ENCODE measurements at regions not wholly inside any gene's neighbourhood (a gene's known extent, or its start where the extent isn't known, plus 50 kb on each side); places are given as distances from the start of the nearest gene placed in this dataset.
"Not testable (repeated sequence)": the region's sequence is repeated elsewhere in the genome, so short reads cannot be mapped to it uniquely, and the experiment has no call there.

DNA sequence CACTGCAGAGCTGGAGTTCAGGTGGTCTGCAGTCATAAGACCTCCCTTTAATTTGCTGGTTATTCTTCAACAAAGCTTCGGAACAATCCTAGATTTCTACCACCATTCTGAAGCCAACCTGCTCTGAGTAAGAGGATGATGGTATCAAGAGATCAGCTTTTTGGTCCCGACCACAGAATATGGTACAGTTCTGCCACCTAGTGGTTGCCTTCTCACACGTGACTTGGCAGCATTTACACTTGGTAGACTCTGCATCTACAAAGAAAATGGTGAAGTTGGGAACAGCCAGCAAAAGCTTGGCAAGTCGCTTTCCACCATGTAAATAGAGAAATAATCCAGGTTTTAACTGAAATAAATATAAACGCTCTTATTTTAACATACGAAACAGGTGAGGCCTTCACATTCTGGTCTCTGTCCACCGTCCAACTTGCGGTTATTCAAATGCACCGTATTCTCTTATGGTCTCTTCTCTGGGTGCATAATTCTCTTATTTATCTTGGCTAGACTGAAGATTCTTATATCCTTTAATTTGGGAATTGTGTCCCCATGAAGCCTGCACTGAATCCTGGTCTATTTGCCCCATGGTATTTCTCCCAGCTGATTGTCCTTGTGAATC lies 173.9 kb upstream of the GRM3 start:
- WGBS (ENCODE audit: insufficient coverage, low lambda C conversion rate) = 100% methylated on average over 1 of the region's 9 CpGs
- H3K27ac ChIP-seq (ENCODE audit: low read length) = no peak overlapping the region

DNA sequence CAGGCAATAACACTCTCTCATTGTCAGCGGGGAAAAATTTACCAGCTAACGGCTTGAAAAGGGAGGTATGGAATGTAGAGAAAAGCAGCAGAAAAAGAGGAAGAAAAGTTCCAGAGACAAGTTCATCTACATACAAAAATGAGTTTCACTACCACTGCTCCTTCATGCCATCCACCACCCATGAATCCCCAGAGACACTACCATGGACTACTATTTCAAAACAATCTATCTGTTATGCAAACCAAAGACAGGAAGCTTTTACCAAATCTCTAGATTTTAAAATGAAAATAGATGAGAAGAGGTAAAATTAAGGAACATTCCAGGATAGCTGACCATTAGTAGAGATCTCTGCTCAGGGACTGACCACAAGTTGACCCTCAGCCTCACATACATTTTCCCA lies 189.0 kb upstream of the GRM3 start:
- no peaks in the 10 kb centered on the region for H3K27me3 ChIP-seq (ENCODE audit: control insufficient read depth, insufficient read depth, low read length)
- H3K4me1 ChIP-seq (ENCODE audit: control insufficient read depth, insufficient read depth, low read length) = no peaks in the 10 kb centered on the region
- no peaks in the 10 kb centered on the region for H3K9me3 ChIP-seq (ENCODE audit: control insufficient read depth, low read depth, low read length)
- DNase-seq = no peak
- H3K4me3 ChIP-seq (ENCODE audit: low read length) = no peak overlapping the region
- no peaks in the 10 kb centered on the region for H3K36me3 ChIP-seq (ENCODE audit: control insufficient read depth, insufficient read depth, low read length)
- no peak overlapping the region for H3K27ac ChIP-seq (ENCODE audit: low read length)
- 92% methylated on average over 2 of the region's 2 CpGs for WGBS (ENCODE audit: insufficient coverage, low lambda C conversion rate)

More for the DNA sequence above, 173.9 kb upstream of the GRM3 start:
- H3K4me1 ChIP-seq (ENCODE audit: control insufficient read depth, insufficient read depth, low read length) = no peaks in the 10 kb centered on the region
- H3K27me3 ChIP-seq (ENCODE audit: control insufficient read depth, insufficient read depth, low read length) = no peaks in the 10 kb centered on the region
- H3K9me3 ChIP-seq (ENCODE audit: control insufficient read depth, low read depth, low read length) = no peaks in the 10 kb centered on the region
- peak; percentile 50 to 56 for DNase-seq
- no peak overlapping the region for H3K4me3 ChIP-seq (ENCODE audit: low read length)
- no peaks in the 10 kb centered on the region for H3K36me3 ChIP-seq (ENCODE audit: control insufficient read depth, insufficient read depth, low read length)

DNA sequence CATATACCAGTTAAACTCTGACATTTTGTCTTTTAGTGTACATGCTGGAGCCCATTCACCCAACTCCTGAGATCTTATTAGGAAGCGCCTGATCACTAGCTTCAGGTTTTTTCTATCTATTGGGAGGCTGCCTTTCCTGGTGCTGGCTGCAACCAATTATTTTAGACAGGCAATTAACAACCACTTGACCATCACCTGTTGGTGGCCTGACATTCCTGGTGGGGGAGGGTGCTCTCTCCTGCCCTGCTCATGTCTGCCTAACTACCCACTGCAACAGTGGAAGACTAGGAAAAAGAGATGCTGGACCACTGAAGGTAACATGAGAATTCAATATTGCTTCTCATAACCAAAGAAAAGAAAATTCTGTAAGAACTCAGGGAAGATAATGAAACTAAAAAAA lies 190.3 kb upstream of the GRM3 start:
- DNase-seq = no peak
- WGBS (ENCODE audit: insufficient coverage, low lambda C conversion rate) = no CpG with 5 or more reads among the region's 1 CpG
- no peaks in the 10 kb centered on the region for H3K4me1 ChIP-seq (ENCODE audit: control insufficient read depth, insufficient read depth, low read length)
- no peaks in the 10 kb centered on the region for H3K27me3 ChIP-seq (ENCODE audit: control insufficient read depth, insufficient read depth, low read length)
- H3K36me3 ChIP-seq (ENCODE audit: control insufficient read depth, insufficient read depth, low read length) = no peaks in the 10 kb centered on the region
- no peak overlapping the region for H3K4me3 ChIP-seq (ENCODE audit: low read length)
- H3K9me3 ChIP-seq (ENCODE audit: control insufficient read depth, low read depth, low read length) = no peaks in the 10 kb centered on the region
- H3K27ac ChIP-seq (ENCODE audit: low read length) = no peak overlapping the region

- no peak for DNase-seq
- WGBS (ENCODE audit: insufficient coverage, low lambda C conversion rate) = 100% methylated on average over 1 of the region's 3 CpGs
- Histone ChIP-seq H3K36me3 (ENCODE audit: control insufficient read depth, insufficient read depth, low read length) (no peaks in the 10 kb centered on the region), H3K27ac (ENCODE audit: low read length) (no peak overlapping the region), H3K4me1 (ENCODE audit: control insufficient read depth, insufficient read depth, low read length) (no peaks in the 10 kb centered on the region), H3K4me3 (ENCODE audit: low read length) (no peak overlapping the region), H3K9me3 (ENCODE audit: control insufficient read depth, low read depth, low read length) (no peaks in the 10 kb centered on the region), H3K27me3 (ENCODE audit: control insufficient read depth, insufficient read depth, low read length) (no peaks in the 10 kb centered on the region)
Observed at GRCh38 chr7:86448856-86449255, 194.9 kb upstream of the GRM3 start.

DNA sequence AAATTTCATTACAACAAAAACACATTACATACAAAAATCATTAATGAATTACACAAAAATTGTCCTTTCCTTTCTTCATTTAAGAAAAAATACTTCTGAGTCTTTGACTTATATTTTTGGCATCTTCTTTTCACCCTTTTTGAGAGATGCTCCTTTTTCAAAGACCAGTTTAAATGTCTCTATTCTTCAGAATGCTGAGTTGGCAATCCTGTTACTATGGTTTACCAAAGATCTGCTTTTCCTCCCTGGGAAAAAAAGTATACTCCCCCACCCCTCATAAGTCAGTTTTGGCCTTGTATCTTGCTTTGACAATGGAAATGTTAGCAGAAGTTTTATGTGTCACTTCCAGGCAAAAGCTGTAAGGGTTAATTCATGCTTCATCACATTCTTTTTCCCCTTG lies 198.4 kb upstream of the GRM3 start:
- no peaks in the 10 kb centered on the region for H3K4me1 ChIP-seq (ENCODE audit: control insufficient read depth, insufficient read depth, low read length)
- no peaks in the 10 kb centered on the region for H3K27me3 ChIP-seq (ENCODE audit: control insufficient read depth, insufficient read depth, low read length)
- H3K9me3 ChIP-seq (ENCODE audit: control insufficient read depth, low read depth, low read length) = no peaks in the 10 kb centered on the region
- H3K4me3 ChIP-seq (ENCODE audit: low read length) = no peak overlapping the region
- DNase-seq = no peak
- no peaks in the 10 kb centered on the region for H3K36me3 ChIP-seq (ENCODE audit: control insufficient read depth, insufficient read depth, low read length)
- H3K27ac ChIP-seq (ENCODE audit: low read length) = no peak overlapping the region

DNA sequence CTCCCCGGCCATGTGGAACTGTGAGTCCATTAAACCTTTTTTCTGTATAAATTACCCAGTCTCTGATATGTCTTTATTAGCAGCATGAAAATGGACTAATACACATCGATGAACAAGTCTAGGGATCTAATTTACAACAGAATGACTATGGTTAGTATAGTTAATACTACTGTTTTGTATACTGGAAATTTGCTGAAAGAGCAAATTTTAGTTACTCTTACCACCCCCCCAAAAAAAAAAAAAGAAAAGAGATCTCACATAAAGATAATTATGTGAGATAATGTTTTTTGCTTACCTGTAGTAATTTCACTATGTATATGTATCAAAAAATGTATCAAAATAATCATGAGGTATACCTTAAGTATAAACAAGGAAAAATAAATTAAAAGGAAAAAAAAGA lies 199.5 kb upstream of the GRM3 start:
- no peak for DNase-seq
- Histone ChIP-seq H3K36me3 (ENCODE audit: control insufficient read depth, insufficient read depth, low read length) (no peaks in the 10 kb centered on the region), H3K4me3 (ENCODE audit: low read length) (no peak overlapping the region), H3K9me3 (ENCODE audit: control insufficient read depth, low read depth, low read length) (no peaks in the 10 kb centered on the region), H3K4me1 (ENCODE audit: control insufficient read depth, insufficient read depth, low read length) (no peaks in the 10 kb centered on the region), H3K27me3 (ENCODE audit: control insufficient read depth, insufficient read depth, low read length) (no peaks in the 10 kb centered on the region), H3K27ac (ENCODE audit: low read length) (no peak overlapping the region)
- no CpG with 5 or more reads among the region's 2 CpGs for WGBS (ENCODE audit: insufficient coverage, low lambda C conversion rate)

DNA sequence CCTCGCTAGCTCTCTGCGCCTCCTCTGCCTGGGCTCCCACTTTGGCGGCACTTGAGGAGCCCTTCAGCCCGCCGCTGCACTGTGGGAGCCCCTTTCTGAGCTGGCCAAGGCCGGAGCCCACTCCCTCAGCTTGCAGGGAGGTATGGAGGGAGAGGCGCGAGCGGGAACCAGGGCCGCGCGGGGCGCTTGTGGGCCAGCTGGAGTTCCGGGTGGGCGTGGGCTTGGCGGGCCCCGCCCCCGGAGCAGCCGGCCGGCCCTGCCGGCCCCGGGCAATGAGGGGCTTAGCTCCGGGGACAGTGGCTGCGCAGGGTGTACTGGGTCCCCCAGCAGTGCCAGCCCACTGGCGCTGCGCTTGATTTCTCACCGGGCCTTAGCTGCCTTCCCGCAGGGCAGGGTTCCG lies 203.3 kb upstream of the GRM3 start:
- DNase-seq = not testable (repeated sequence)
- WGBS (ENCODE audit: insufficient coverage, low lambda C conversion rate) = no CpG with 5 or more reads among the region's 29 CpGs

DNA sequence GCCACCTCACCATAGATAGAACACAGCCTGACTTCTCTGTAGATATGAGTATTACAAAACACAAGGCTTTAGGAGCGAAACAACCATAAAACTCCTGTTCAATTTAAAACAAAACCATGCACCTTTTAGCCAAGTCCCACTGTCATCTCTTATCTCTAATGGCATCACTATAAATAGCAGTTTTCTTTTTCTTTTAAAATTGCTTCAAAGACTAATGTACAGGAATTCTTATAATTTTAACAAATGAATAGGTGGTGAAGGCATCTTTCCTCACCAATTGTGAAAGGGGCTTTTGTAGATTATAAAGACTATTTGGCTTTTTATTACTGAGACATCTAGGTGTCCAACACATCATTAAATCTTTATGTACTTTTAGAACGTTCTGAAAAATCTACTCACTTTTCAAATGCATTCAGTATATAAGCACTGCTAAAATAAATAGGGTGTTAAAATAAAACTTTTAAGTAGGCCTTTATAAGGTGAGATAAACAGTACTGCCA lies 205.7 kb upstream of the GRM3 start:
- Histone ChIP-seq H3K9me3 (ENCODE audit: control insufficient read depth, low read depth, low read length) (no peaks in the 10 kb centered on the region), H3K27me3 (ENCODE audit: control insufficient read depth, insufficient read depth, low read length) (no peaks in the 10 kb centered on the region), H3K4me1 (ENCODE audit: control insufficient read depth, insufficient read depth, low read length) (no peaks in the 10 kb centered on the region), H3K27ac (ENCODE audit: low read length) (no peak overlapping the region), H3K36me3 (ENCODE audit: control insufficient read depth, insufficient read depth, low read length) (no peaks in the 10 kb centered on the region), H3K4me3 (ENCODE audit: low read length) (no peak overlapping the region)
- no peak for DNase-seq
- 40% methylated on average over 2 of the region's 2 CpGs for WGBS (ENCODE audit: insufficient coverage, low lambda C conversion rate)

More for the DNA sequence above, 203.3 kb upstream of the GRM3 start:
- not testable (repeated sequence) for H3K27me3 ChIP-seq (ENCODE audit: control insufficient read depth, insufficient read depth, low read length); H3K27ac ChIP-seq (ENCODE audit: low read length); H3K36me3 ChIP-seq (ENCODE audit: control insufficient read depth, insufficient read depth, low read length); H3K4me1 ChIP-seq (ENCODE audit: control insufficient read depth, insufficient read depth, low read length); H3K9me3 ChIP-seq (ENCODE audit: control insufficient read depth, low read depth, low read length); H3K4me3 ChIP-seq (ENCODE audit: low read length)

DNA sequence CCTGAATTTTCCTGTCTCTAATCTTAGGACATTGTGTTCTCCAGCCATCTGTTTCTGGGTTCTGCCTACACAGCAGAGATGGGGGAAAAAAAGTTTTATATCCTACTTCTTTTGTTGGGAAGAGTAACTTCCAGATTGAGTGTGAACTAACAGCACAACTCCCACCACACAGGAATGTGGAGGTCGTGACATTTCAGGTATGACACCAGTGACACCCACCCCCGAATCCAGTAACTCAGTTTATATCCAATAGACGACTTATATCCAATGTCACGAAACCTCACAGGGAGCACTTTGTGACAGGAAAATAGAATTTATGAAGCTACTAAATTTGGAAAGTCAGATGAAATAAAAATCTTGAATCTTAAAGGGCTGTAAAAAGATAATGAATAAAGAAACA lies 211.9 kb upstream of the GRM3 start:
- Histone ChIP-seq H3K9me3 (ENCODE audit: control insufficient read depth, low read depth, low read length) (no peaks in the 10 kb centered on the region), H3K27me3 (ENCODE audit: control insufficient read depth, insufficient read depth, low read length) (no peaks in the 10 kb centered on the region), H3K36me3 (ENCODE audit: control insufficient read depth, insufficient read depth, low read length) (no peaks in the 10 kb centered on the region), H3K4me3 (ENCODE audit: low read length) (no peak overlapping the region), H3K27ac (ENCODE audit: low read length) (no peak overlapping the region), H3K4me1 (ENCODE audit: control insufficient read depth, insufficient read depth, low read length) (no peaks in the 10 kb centered on the region)
- no peak for DNase-seq
- WGBS (ENCODE audit: insufficient coverage, low lambda C conversion rate) = 100% methylated on average over 2 of the region's 4 CpGs

DNA sequence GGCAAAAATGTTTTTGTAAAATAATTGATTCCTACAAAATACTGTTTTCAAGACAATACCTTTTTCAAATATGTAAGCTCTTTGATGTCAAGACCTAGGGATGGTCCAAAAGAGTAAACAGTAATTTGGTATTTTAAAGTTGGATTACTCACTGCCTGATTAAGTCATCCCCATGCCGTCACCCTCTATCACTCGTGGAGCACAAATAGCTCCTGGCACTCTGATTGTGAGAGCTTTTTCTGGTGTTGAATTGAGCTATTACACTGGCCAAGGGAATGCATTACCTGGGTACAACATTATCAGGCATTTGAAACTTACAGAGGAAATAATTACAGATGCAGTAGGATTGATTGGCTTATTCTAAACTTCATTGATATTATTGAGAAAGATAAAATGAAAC lies 231.9 kb upstream of the GRM3 start:
- Histone ChIP-seq H3K27ac (ENCODE audit: low read length) (no peak overlapping the region), H3K9me3 (ENCODE audit: control insufficient read depth, low read depth, low read length) (no peaks in the 10 kb centered on the region), H3K27me3 (ENCODE audit: control insufficient read depth, insufficient read depth, low read length) (no peaks in the 10 kb centered on the region), H3K4me3 (ENCODE audit: low read length) (no peak overlapping the region), H3K36me3 (ENCODE audit: control insufficient read depth, insufficient read depth, low read length) (no peaks in the 10 kb centered on the region), H3K4me1 (ENCODE audit: control insufficient read depth, insufficient read depth, low read length) (no peaks in the 10 kb centered on the region)
- WGBS (ENCODE audit: insufficient coverage, low lambda C conversion rate) = no CpG with 5 or more reads among the region's 2 CpGs
- no peak for DNase-seq

DNA sequence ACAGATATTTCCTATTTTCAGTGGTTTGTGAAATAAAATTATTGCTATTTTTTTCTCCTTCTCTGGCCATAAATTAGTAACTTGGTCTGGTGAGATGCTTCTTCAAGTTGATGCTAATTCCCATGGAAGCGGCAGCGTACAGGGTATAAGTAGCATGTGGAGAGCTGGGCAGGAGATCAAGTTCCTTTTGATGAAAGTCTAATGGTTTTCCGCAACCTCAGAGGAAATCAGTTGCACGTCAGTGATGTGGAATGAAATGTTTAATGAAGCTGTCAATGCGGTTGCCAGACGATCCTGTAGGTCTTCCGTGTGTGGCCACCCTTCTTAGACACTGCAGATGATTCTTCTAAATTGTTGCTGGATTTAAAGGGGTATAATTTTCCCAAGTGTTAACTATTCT lies 236.4 kb upstream of the GRM3 start:
- Histone ChIP-seq H3K9me3 (ENCODE audit: control insufficient read depth, low read depth, low read length) (no peaks in the 10 kb centered on the region), H3K27ac (ENCODE audit: low read length) (no peak overlapping the region), H3K36me3 (ENCODE audit: control insufficient read depth, insufficient read depth, low read length) (no peaks in the 10 kb centered on the region), H3K27me3 (ENCODE audit: control insufficient read depth, insufficient read depth, low read length) (no peaks in the 10 kb centered on the region), H3K4me1 (ENCODE audit: control insufficient read depth, insufficient read depth, low read length) (no peaks in the 10 kb centered on the region), H3K4me3 (ENCODE audit: low read length) (no peak overlapping the region)
- no CpG with 5 or more reads among the region's 7 CpGs for WGBS (ENCODE audit: insufficient coverage, low lambda C conversion rate)
- no peak for DNase-seq

Data from large intestine (tissue), 3 donors.